ENCODE measurements at regions not wholly inside any gene's neighbourhood (a gene's known extent, or its start where the extent isn't known, plus 50 kb on each side); places are given as distances from the start of the nearest gene placed in this dataset.

GRCh38 chr6:54775576-54775975 is 71.0 kb upstream of the FAM83B start:
- Histone ChIP-seq H3K4me1 (ENCODE audit: insufficient read depth, low read length, poor library complexity, severe bottlenecking) (no peaks in the 10 kb centered on the region), H3K27me3 (replicated peaks; ENCODE audit: insufficient read depth, low read depth, low read length, poor library complexity) (no peaks in the 10 kb centered on the region), H3K27ac (ENCODE audit: low read depth, low read length, poor library complexity, severe bottlenecking) (no peak overlapping the region), H3K9me3 (ENCODE audit: low read depth, low read length, poor library complexity, severe bottlenecking) (no peaks in the 10 kb centered on the region), H3K4me3 (ENCODE audit: low read depth, low read length, poor library complexity, severe bottlenecking) (no peak overlapping the region), H3K36me3 (ENCODE audit: insufficient read depth, low read length, poor library complexity, severe bottlenecking) (no peaks in the 10 kb centered on the region)
- CTCF ChIA-PET = no interaction called here
- POLR2A ChIA-PET (ENCODE audit: low non-redundant PET) = no interaction called here
- DNase-seq (ENCODE audit: low spot score) = no peak
- TF ChIP-seq EZH2 (IDR thresholded peaks at IDR 0.05; ENCODE audit: borderline replicate concordance, low read depth, low read length, poor library complexity, severe bottlenecking) = no peak
- TF ChIP-seq, protein P1, sequence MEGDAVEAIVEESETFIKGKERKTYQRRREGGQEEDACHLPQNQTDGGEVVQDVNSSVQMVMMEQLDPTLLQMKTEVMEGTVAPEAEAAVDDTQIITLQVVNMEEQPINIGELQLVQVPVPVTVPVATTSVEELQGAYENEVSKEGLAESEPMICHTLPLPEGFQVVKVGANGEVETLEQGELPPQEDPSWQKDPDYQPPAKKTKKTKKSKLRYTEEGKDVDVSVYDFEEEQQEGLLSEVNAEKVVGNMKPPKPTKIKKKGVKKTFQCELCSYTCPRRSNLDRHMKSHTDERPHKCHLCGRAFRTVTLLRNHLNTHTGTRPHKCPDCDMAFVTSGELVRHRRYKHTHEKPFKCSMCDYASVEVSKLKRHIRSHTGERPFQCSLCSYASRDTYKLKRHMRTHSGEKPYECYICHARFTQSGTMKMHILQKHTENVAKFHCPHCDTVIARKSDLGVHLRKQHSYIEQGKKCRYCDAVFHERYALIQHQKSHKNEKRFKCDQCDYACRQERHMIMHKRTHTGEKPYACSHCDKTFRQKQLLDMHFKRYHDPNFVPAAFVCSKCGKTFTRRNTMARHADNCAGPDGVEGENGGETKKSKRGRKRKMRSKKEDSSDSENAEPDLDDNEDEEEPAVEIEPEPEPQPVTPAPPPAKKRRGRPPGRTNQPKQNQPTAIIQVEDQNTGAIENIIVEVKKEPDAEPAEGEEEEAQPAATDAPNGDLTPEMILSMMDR (conservative IDR thresholded peaks at IDR 0.05; ENCODE audit: low read depth, low read length) = no peak
- intact Hi-C loops (cut with micrococcal nuclease; ENCODE audit: unreplicated experiment) = no loop called here
- BruUV-seq (replicated peaks) = no TSS peak

DNA sequence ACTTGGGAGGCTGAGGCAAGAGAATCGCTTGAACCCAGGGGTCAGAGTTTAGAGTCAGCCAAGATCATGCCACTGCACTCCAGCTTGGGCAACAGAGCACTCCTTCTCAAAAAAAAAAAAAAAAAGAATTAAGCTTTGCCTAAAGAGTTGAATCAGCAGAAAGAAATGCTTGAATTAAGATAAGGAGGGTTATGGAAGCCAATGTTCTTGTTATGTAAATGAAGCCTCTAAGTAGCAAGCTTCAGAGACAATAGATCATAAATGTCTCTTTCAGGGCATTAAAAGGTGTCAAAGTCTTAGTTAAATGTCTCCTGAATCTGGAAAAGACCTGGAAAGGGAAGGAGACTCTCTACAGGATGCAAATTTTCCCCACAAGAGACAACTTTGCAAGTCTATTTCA is 69.7 kb upstream of the FAM83B start:
- no peaks in the 10 kb centered on the region for H3K36me3 ChIP-seq (ENCODE audit: insufficient read depth, low read length, poor library complexity, severe bottlenecking)
- no peaks in the 10 kb centered on the region for H3K27me3 ChIP-seq (replicated peaks; ENCODE audit: insufficient read depth, low read depth, low read length, poor library complexity)
- DNase-seq (ENCODE audit: low spot score) = no peak
- ChIA-PET POLR2A (ENCODE audit: low non-redundant PET) (no interaction called here), CTCF (no interaction called here)
- TF ChIP-seq, protein P1 (conservative IDR thresholded peaks at IDR 0.05; ENCODE audit: low read depth, low read length) = no peak
- TF ChIP-seq EZH2 (IDR thresholded peaks at IDR 0.05; ENCODE audit: borderline replicate concordance, low read depth, low read length, poor library complexity, severe bottlenecking) = no peak
- intact Hi-C loops (cut with micrococcal nuclease; ENCODE audit: unreplicated experiment) = no loop called here
- BruUV-seq (replicated peaks) = no TSS peak
- H3K27ac ChIP-seq (ENCODE audit: low read depth, low read length, poor library complexity, severe bottlenecking) = no peak overlapping the region
- no peaks in the 10 kb centered on the region for H3K4me1 ChIP-seq (ENCODE audit: insufficient read depth, low read length, poor library complexity, severe bottlenecking)
- H3K9me3 ChIP-seq (ENCODE audit: low read depth, low read length, poor library complexity, severe bottlenecking) = no peaks in the 10 kb centered on the region
- no peak overlapping the region for H3K4me3 ChIP-seq (ENCODE audit: low read depth, low read length, poor library complexity, severe bottlenecking)

DNA sequence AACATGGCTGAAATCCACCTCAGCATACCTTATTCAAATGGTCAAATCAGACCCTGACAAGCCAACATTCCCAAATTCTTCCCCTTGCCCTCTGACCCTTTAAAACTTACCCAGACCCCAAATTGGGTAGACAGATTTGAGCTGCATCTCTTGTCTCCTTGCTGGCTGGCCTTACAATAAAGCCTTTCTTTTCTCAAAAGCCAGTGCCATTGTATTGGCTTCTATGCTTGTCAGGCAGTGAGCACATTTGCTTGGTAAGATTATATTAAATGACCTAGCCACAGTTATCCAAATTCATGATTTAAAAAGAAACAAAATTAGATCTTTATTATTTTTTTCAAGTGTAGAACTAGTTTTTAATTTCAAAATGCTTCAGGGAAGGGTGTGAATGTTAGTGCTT is 67.8 kb upstream of the FAM83B start:
- no TSS peak for BruUV-seq (replicated peaks)
- H3K4me1 ChIP-seq (ENCODE audit: insufficient read depth, low read length, poor library complexity, severe bottlenecking) = no peaks in the 10 kb centered on the region
- H3K36me3 ChIP-seq (ENCODE audit: insufficient read depth, low read length, poor library complexity, severe bottlenecking) = no peaks in the 10 kb centered on the region
- H3K9me3 ChIP-seq (ENCODE audit: low read depth, low read length, poor library complexity, severe bottlenecking) = no peaks in the 10 kb centered on the region
- CTCF ChIA-PET = no interaction called here
- intact Hi-C loops (cut with micrococcal nuclease; ENCODE audit: unreplicated experiment) = no loop called here
- DNase-seq (ENCODE audit: low spot score) = no peak
- H3K27me3 ChIP-seq (replicated peaks; ENCODE audit: insufficient read depth, low read depth, low read length, poor library complexity) = no peaks in the 10 kb centered on the region
- POLR2A ChIA-PET (ENCODE audit: low non-redundant PET) = no interaction called here
- no peak for TF ChIP-seq EZH2 (IDR thresholded peaks at IDR 0.05; ENCODE audit: borderline replicate concordance, low read depth, low read length, poor library complexity, severe bottlenecking)
- TF ChIP-seq, protein P1 (conservative IDR thresholded peaks at IDR 0.05; ENCODE audit: low read depth, low read length) = no peak
- no peak overlapping the region for H3K4me3 ChIP-seq (ENCODE audit: low read depth, low read length, poor library complexity, severe bottlenecking)
- no peak overlapping the region for H3K27ac ChIP-seq (ENCODE audit: low read depth, low read length, poor library complexity, severe bottlenecking)
